Loucy (cell line): ENCODE measurements at regions not wholly inside any gene's neighbourhood (a gene's known extent, or its start where the extent isn't known, plus 50 kb on each side); places are given as distances from the start of the nearest gene placed in this dataset.

Source experiments
- CTCF ChIP-seq: fragments of 200-600 bp; sonication (generic); conservative IDR thresholded peaks from 2 replicates; pipeline ENCODE4 v1.5.1; 2014; ENCODE audit warnings: mild to moderate bottlenecking, antibody characterized with exemption, low read length
- EZH2phosphoT487 ChIP-seq: fragments of 200-600 bp; IDR thresholded peaks from 2 replicates; pipeline ENCODE4 v1.6.1; 2018; ENCODE audit warnings: antibody characterized with exemption, mild to moderate bottlenecking, moderate library complexity, borderline replicate concordance

GRCh38 chr2:75421986-75422385, 138.8 kb downstream of the EVA1A start:
- TF ChIP-seq CTCF (no peak), EZH2phosphoT487 (no peak)
